Activated CD4-positive, alpha-beta T cell treated with anti-CD3 and anti-CD28 coated beads, Interleukin-2, amount 10 ng/mL, durations not matched to agents 24 days and 14 days (primary cell): ENCODE measurements at regions not wholly inside any gene's neighbourhood (a gene's known extent, or its start where the extent isn't known, plus 50 kb on each side); places are given as distances from the start of the nearest gene placed in this dataset.
"Not testable (repeated sequence)": the region's sequence is repeated elsewhere in the genome, so short reads cannot be mapped to it uniquely, and the experiment has no call there.

Source experiments
- DNase-seq: peaks from one replicate; pipeline ENCODE4 v3.0.0; 2022
- H3K27ac Mint-ChIP-seq: one replicate; pipeline ENCODE4 v1.8.0; 2022; ENCODE audit warnings: mild to moderate bottlenecking, mixed read lengths
- H3K27me3 Mint-ChIP-seq: one replicate; pipeline ENCODE4 v1.8.0; 2022; ENCODE audit warnings: mixed read lengths
- H3K36me3 Mint-ChIP-seq: one replicate; pipeline ENCODE4 v1.8.0; 2022; ENCODE audit warnings: low read depth, mild to moderate bottlenecking, mixed read lengths
- H3K4me1 Mint-ChIP-seq: one replicate; pipeline ENCODE4 v1.8.0; 2021; ENCODE audit warnings: mixed read lengths
- H3K4me3 Mint-ChIP-seq: one replicate; pipeline ENCODE4 v1.8.0; 2022; ENCODE audit warnings: mild to moderate bottlenecking, moderate library complexity, mixed read lengths
- H3K9me3 Mint-ChIP-seq: one replicate; pipeline ENCODE4 v1.8.0; 2021; ENCODE audit warnings: mixed read lengths
- intact Hi-C: fragments of 100-400 bp; cut with micrococcal nuclease; formaldehyde crosslinking; loops from one replicate; pipeline ENCODE4 v1.15.1; 2023

DNA sequence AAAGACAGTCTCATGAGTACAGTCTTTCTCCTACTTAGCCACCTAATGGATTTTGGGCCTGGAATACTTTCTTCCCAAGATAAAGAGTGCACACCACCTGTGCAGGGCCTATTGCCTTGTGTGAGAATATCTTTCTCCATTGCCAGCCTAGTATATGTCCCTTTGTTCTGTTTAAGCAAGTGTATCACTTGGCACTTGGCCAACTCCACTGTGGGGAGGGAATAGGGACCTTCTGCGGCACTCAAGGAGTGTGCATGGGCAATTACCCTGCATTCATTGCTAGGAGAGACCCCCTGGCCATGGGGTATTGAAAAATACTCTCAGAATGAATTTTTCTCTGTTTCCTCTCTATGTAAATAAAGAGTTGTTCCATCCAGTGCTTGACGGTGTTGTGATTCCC lies 201.7 kb upstream of the OR4C13 start:
- H3K9me3 Mint-ChIP-seq, H3K36me3 Mint-ChIP-seq: not testable (repeated sequence)

DNA sequence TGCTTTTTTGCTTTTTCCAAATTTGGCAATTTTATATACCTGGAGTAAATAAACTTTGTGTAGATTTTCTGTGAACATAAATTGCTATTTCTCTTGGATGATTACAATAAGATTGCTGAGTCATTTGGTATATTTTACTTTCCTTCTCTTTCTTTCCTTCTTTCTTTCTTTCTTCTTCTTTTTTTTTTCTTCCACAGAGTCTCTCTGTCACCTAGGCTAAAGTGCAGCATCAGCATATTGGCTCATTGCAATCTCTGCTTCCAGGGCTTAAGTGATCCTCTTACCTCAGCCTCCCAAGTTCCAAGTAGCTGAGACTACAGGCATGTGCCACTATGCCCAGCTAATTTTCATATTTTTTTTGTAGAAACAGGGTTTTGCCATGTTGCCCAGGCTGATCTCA lies 201.2 kb upstream of the OR4C13 start:
- H3K27ac Mint-ChIP-seq, result not testable (repeated sequence)

More for the DNA sequence above, 201.7 kb upstream of the OR4C13 start:
- H3K4me1 Mint-ChIP-seq, H3K27me3 Mint-ChIP-seq, DNase-seq, intact Hi-C loops, H3K4me3 Mint-ChIP-seq, H3K27ac Mint-ChIP-seq: not testable (repeated sequence)

DNA sequence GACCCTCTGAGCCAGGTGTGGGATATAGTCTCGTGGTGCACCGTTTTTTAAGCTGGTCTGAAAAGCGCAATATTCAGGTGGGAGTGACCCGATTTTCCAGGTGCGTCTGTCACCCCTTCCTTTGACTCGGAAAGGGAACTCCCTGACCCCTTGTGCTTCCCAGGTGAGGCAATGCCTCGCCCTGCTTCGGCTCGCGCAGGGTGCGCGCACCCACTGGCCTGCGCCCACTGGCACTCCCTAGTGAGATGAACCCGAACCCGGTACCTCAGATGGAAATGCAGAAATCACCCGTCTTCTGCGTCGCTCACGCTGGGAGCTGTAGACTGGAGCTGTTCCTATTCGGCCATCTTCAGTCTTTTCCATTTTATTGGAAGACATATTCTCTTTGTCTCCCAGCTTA lies 171.4 kb upstream of the OR4C13 start:
- H3K36me3 Mint-ChIP-seq, H3K4me1 Mint-ChIP-seq, H3K4me3 Mint-ChIP-seq, DNase-seq, H3K27me3 Mint-ChIP-seq, H3K9me3 Mint-ChIP-seq, intact Hi-C loops, H3K27ac Mint-ChIP-seq: not testable (repeated sequence)

More for the DNA sequence above, 201.2 kb upstream of the OR4C13 start:
- H3K27me3 Mint-ChIP-seq, H3K4me1 Mint-ChIP-seq, H3K9me3 Mint-ChIP-seq, intact Hi-C loops, DNase-seq, H3K4me3 Mint-ChIP-seq, H3K36me3 Mint-ChIP-seq: not testable (repeated sequence)

DNA sequence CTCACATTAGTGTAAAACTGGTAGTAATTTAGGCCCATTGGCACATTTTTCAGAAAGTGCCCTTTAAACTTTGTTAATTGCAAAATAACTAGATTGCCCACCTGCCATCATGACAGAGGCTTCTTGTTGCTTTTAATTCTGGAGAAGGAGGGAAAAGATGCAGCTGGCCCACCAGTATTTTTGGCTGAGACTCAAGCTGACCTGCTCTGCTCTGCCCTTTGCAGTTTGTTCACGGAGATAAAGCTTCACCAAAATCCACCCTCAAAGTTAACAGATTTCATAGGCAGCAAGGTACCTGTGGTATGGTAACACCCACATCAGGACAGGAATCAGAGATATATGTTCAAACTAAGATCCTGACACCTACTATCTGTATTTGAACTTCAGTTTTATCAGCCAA lies 170.2 kb upstream of the OR4C13 start:
- H3K27me3 Mint-ChIP-seq, H3K4me3 Mint-ChIP-seq, H3K4me1 Mint-ChIP-seq: not testable (repeated sequence)

DNA sequence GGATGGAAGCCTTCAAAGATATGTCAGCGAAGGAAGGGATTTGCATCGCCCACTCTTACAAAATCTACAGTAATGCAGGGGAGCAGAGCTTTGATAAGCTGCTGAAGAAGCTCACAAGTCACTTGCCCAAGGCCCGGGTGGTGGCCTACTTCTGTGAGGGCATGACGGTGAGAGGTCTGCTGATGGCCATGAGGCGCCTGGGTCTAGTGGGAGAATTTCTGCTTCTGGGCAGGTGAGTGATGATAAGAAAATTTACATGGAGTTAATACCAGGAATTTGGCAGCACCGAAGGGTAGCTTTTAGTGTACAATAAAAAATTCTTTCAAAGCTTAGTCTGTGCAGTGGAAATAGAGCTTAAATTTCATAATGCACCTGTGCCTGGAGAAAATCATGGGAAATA lies 168.3 kb upstream of the OR4C13 start:
- intact Hi-C loops, H3K27me3 Mint-ChIP-seq, H3K4me3 Mint-ChIP-seq, H3K36me3 Mint-ChIP-seq, DNase-seq, H3K9me3 Mint-ChIP-seq, H3K4me1 Mint-ChIP-seq, H3K27ac Mint-ChIP-seq: not testable (repeated sequence)

More for the DNA sequence above, 170.2 kb upstream of the OR4C13 start:
- H3K27ac Mint-ChIP-seq, DNase-seq, H3K36me3 Mint-ChIP-seq, H3K9me3 Mint-ChIP-seq, intact Hi-C loops: not testable (repeated sequence)

DNA sequence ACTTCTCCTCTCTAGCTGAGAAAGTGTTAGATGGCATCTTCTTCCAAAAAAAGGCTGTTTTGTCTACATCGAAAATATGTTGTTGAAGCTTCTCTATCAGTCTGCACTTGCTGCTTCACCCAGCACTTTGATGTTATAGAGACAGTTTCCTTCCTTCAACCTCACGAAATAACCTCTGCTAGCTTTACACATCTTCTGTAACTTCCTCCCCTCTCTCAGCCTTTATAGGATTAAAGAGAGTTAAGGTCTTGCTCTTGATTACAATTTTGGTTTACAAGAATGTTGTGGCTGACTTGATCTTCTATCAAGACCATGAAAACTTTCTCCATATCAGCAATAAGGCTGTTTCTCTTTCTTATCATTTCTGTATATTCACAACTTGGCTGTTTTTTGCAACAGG lies 162.4 kb upstream of the OR4C13 start:
- H3K27me3 Mint-ChIP-seq, intact Hi-C loops, H3K4me1 Mint-ChIP-seq, DNase-seq, H3K36me3 Mint-ChIP-seq, H3K4me3 Mint-ChIP-seq, H3K9me3 Mint-ChIP-seq, H3K27ac Mint-ChIP-seq: not testable (repeated sequence)

DNA sequence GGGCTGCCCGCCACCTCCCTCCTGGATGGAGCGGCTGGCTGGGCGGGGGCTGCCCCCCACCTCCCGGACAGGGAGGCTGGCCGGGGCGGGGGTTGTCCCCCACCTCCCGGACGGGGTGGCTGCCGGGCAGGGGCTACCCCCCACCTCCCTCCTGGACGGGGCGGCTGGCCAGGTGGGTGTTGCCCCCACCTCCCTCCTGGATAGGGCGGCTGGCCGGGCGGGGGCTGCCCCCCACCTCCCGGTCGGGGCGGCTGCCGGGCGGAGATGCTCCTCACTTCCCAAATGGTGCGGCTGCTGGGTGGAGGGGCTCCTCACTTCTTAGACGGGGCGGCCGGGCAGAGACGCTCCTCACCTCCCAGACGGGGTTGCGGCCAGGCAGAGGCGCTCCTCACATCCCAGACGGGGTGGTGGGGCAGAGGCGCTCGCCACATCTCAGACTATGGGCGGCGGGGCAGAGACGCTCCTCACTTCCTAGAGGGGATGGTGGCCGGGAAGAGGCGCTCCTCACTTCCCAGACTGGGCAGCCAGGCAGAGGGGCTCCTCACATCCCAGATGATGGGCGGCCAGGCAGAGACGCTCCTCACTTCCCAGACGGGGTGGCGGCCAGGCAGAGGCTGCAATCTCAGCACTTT lies 153.9 kb upstream of the OR4C13 start:
- DNase-seq, H3K4me3 Mint-ChIP-seq, H3K27me3 Mint-ChIP-seq, H3K27ac Mint-ChIP-seq, intact Hi-C loops, H3K4me1 Mint-ChIP-seq, H3K9me3 Mint-ChIP-seq, H3K36me3 Mint-ChIP-seq: not testable (repeated sequence)

DNA sequence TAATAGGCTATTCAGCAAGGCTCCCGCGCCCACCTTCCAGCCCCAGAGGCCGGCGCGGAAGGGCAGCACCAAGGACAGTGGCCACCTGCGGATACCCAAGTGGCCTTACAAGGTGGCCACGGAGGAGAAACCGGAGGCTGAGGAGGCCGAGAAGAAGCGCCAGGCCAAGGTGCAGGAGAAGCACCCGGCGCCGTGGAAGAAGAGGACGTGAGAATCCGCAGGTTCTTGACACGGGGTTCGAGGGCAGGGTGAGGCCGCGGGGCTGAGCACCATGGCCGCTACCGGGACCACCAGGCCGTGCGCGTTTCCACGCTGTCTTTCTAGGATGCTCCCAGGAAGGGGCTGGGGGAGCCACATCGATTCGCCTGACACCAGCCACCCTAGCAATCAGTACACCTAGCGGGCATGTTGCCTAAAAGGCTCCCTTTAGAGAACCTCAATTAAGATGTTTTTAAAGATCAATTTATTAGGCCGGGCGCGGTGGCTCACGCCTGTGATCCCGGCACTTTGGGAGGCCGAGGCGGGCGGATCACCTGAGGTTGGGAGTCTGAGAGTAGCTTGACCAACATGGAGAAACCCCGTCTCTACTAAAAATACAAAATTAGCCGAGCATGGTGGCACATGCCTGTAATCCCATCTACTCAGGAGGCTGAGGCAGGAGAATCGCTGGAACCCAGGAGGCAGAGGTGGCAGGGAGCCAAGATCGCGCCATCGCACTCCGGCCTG lies 134.3 kb upstream of the OR4C13 start:
- H3K4me1 Mint-ChIP-seq, H3K27ac Mint-ChIP-seq, DNase-seq, H3K36me3 Mint-ChIP-seq, H3K4me3 Mint-ChIP-seq, intact Hi-C loops, H3K27me3 Mint-ChIP-seq, H3K9me3 Mint-ChIP-seq: not testable (repeated sequence)

DNA sequence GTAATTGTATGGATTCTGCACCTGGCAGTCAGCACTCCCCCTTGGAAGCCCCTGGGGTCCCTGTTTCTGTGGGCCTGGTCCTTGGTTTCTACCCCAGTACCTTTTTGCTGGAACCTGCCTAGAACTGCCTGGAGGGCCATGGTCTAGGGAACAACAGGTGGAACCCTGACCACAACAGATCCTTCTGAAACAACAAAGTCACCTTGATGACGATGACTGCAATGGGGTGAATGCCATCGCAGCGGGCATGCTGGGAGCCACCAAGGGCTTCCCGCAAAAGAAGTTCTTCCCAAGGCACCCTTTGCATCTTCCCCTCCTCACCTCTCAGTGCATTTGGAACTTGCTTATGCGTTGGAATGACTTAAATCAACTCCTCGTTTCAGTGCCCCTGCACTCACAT lies 129.0 kb upstream of the OR4C13 start:
- H3K4me3 Mint-ChIP-seq, H3K4me1 Mint-ChIP-seq, H3K27me3 Mint-ChIP-seq, intact Hi-C loops, H3K27ac Mint-ChIP-seq, H3K9me3 Mint-ChIP-seq, DNase-seq, H3K36me3 Mint-ChIP-seq: not testable (repeated sequence)

DNA sequence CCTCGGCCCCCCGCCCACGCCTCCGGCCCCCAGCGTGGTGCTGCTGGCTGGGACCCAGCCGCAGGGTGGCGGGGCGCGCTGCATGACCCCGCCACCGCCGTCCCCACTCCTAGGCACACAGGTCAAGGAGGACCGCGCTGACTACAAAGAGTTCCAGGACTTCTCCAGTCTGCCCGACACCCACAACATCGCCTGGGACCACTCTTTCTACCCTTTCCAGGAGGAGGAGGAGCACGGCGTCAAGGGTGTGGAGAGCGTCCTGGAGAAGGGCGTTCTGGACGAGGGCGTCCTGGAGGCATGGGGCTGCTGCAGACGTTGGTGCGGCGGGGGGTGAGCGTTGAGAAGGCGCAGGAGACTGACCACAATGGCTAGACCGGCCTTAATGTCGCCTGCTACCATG lies 101.7 kb upstream of the OR4C13 start:
- H3K27ac Mint-ChIP-seq, H3K27me3 Mint-ChIP-seq, H3K36me3 Mint-ChIP-seq, DNase-seq, H3K4me3 Mint-ChIP-seq, H3K4me1 Mint-ChIP-seq, H3K9me3 Mint-ChIP-seq, intact Hi-C loops: not testable (repeated sequence)

DNA sequence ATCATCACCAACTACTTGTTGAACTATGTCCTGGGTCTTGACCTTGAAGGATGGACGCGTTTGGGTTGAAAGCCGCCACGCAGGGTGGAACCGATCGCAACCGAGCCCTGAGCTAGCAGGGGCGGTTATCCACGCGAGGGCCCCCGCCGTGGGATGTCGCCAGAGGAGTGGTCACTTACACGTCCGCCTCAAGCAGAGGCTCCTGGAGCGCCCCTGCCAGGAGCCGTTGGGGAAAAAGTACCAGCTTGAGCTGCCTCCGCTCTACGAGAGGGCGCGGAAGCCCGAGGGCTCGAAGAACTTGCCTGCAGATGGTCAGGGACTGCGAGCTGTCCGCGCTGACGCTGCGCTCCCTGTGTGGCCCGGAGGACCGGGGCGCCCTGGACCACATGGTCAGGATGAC lies 100.7 kb upstream of the OR4C13 start:
- Mint-ChIP-seq H3K27ac (no peak overlapping the region), H3K4me3 (no peak overlapping the region), H3K36me3 (no peaks in the 10 kb centered on the region), H3K27me3 (no peaks in the 10 kb centered on the region), H3K4me1 (no peaks in the 10 kb centered on the region), H3K9me3 (peaks cover 6% of the 10 kb centered on the region)
- DNase-seq, result no peak
- intact Hi-C loops, result no loop called here

DNA sequence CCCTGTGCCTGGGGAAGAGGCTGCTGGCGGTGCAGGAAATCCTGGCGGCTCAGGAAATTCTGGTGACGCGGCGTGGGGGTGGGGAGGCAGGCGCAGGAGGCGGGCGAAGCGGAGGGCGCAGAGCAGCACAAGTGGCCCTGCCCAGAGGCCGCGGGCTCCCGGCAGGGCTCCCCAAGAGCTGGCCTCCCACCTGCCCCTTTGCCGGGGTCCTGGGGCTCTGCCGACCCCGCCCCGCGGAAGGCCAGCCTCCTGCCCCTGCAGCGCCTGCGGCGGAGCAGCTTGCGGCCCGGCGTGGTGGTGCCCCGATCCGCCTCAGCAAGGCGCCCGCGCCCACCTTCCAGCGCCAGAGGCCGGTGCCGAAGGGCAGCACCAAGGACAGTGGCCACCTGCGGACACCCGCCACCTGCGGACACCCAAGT lies 100.2 kb upstream of the OR4C13 start:
- no peak overlapping the region for H3K4me3 Mint-ChIP-seq
- intact Hi-C loops, result no loop called here
- H3K27me3 Mint-ChIP-seq, result no peaks in the 10 kb centered on the region
- no peaks in the 10 kb centered on the region for H3K4me1 Mint-ChIP-seq
- DNase-seq, result no peak
- H3K36me3 Mint-ChIP-seq, result no peaks in the 10 kb centered on the region
- peaks cover 6% of the 10 kb centered on the region for H3K9me3 Mint-ChIP-seq
- no peak overlapping the region for H3K27ac Mint-ChIP-seq

DNA sequence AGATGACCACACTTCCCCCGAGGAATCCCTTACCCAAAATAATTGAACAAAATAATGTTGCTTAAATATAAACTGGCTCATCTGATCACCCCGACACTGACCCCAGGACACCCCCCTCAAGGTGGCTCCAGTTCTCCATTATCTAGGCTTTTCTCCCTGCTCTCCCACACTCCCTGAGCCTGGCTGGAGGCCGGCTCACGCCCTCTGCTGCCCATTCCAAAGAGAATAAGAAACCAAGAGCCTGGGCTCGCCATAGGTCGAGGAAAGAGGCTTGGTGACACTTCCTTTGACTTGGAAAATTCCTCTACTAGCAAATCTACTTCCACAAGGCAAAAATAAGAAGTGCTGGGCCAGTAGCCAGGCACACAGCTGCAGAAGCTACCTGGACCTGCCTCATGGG lies 63.3 kb upstream of the OR4C13 start:
- H3K27ac Mint-ChIP-seq, intact Hi-C loops, DNase-seq, H3K27me3 Mint-ChIP-seq, H3K9me3 Mint-ChIP-seq, H3K36me3 Mint-ChIP-seq, H3K4me1 Mint-ChIP-seq, H3K4me3 Mint-ChIP-seq: not testable (repeated sequence)

DNA sequence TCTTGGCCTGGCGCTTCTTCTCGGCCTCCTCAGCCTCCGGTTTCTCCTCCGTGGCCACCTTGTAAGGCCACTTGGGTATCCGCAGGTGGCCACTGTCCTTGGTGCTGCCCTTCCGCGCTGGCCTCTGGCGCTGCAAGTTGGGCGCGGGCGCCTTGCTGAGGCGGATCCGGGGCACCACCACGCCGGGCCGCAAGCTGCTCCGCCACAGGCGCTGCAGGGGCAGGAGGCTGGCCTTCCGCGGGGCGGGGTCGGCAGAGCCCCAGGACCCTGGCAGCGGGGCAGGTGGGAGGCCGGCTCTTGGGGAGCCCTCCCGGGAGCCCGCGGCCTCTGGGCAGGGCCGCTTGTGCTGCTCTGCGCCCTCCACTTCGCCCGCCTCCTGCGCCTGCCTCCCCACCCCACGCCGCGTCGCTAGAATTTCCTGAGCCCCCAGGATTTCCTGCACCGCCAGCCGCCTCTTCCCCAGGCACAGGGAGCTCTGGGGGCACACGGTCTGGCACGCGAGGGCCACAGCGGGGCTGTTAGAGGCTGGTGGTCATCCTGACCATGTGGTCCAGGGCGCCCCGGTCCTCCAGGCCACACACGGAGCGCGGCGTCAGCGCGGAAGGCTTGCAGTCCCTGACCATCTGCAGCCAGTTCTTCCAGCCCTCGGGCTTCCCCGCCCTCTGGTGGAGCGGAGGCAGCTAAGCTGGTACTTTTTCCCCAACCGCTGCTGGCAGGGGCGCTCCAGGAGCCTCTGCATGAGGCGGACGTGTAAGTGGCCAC lies 60.1 kb upstream of the OR4C13 start:
- H3K27ac Mint-ChIP-seq, DNase-seq, H3K36me3 Mint-ChIP-seq, intact Hi-C loops, H3K27me3 Mint-ChIP-seq, H3K9me3 Mint-ChIP-seq, H3K4me1 Mint-ChIP-seq, H3K4me3 Mint-ChIP-seq: not testable (repeated sequence)
